NCI-H69 (cell line): ENCODE measurements at regions not wholly inside any gene's neighbourhood (a gene's known extent, or its start where the extent isn't known, plus 50 kb on each side); places are given as distances from the start of the nearest gene placed in this dataset.

Experiments used
- DNase-seq: peaks from one replicate; lab custom pipeline; 2025; lab: John Stamatoyannopoulos, UW

GRCh38 chr19:31601855-31602254 is 252.6 kb upstream of the TSHZ3 start:
- DNase-seq = no peak

GRCh38 chr19:31602548-31602947 is 253.3 kb upstream of the TSHZ3 start:
- DNase-seq = no peak

- no peak for DNase-seq
Measured at GRCh38 chr19:31604493-31605040, 255.3 kb upstream of the TSHZ3 start.

GRCh38 chr19:31610018-31610417 is 260.8 kb upstream of the TSHZ3 start:
- DNase-seq = no peak

GRCh38 chr19:31611046-31611877 is 262.0 kb upstream of the TSHZ3 start:
- DNase-seq = no peak

- no peak for DNase-seq
Measured at GRCh38 chr19:31612873-31613272, 263.6 kb upstream of the TSHZ3 start.

GRCh38 chr19:31613683-31614219 is 264.5 kb upstream of the TSHZ3 start:
- no peak for DNase-seq

GRCh38 chr19:31616031-31616430 is 266.8 kb upstream of the TSHZ3 start:
- DNase-seq = no peak

GRCh38 chr19:31617010-31617585 is 267.9 kb upstream of the TSHZ3 start:
- no peak for DNase-seq

GRCh38 chr19:31625056-31625455 is 275.8 kb upstream of the TSHZ3 start:
- DNase-seq = no peak

GRCh38 chr19:31625575-31625974 is 276.3 kb upstream of the TSHZ3 start:
- DNase-seq = no peak

GRCh38 chr19:31626941-31627340 is 277.7 kb upstream of the TSHZ3 start:
- no peak for DNase-seq

- no peak for DNase-seq
Measured at GRCh38 chr19:31627620-31628365, 278.6 kb upstream of the TSHZ3 start.

- DNase-seq = no peak
Measured at GRCh38 chr19:31629579-31630363, 280.5 kb upstream of the TSHZ3 start.

GRCh38 chr19:31633014-31633413 is 283.8 kb upstream of the TSHZ3 start:
- no peak for DNase-seq

- DNase-seq = no peak
Measured at GRCh38 chr19:31639306-31639705, 290.1 kb upstream of the TSHZ3 start.

GRCh38 chr19:31641591-31641990 is 292.4 kb upstream of the TSHZ3 start:
- DNase-seq = no peak

GRCh38 chr19:31648347-31648746 is 299.1 kb upstream of the TSHZ3 start:
- no peak for DNase-seq

- no peak for DNase-seq
Measured at GRCh38 chr19:31656507-31656906, 307.3 kb upstream of the TSHZ3 start.

GRCh38 chr19:31658993-31659896 is 310.0 kb upstream of the TSHZ3 start:
- DNase-seq = no peak

- no peak for DNase-seq
Measured at GRCh38 chr19:31659897-31660210, 310.6 kb upstream of the TSHZ3 start.
